ENCODE measurements at regions not wholly inside any gene's neighbourhood (a gene's known extent, or its start where the extent isn't known, plus 50 kb on each side); places are given as distances from the start of the nearest gene placed in this dataset.
A peak's percentile ranks its signal among the peaks of the same experiment; 100 is the strongest.

DNA sequence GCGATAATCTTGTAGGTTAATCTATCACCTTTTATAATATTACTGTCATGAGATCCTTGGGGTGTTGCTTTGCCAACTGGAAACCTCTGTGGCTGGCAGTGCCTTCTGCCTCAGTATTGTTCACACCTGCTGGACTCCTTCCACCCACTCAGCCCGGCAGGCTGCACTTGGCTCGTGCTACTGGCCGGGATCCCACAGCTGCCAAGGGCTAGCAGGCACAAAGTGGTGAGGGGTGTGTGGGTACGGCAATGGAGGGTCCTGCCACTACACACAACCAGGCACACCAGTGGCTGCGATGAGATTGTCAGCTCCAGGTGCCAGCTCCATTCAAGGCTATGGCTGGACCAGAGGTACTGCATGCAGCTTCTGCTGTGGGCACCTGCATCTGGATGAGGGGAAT lies 191.2 kb upstream of the LYPLAL1 start:
- ATAC-seq (no peak), DNase-seq (no peak)
- H3K36me3 ChIP-seq: no peaks in the 10 kb centered on the region
- H3K27ac ChIP-seq: no peak overlapping the region
- no peak overlapping the region for H3K4me3 ChIP-seq
- no peaks in the 10 kb centered on the region for H3K27me3 ChIP-seq
- intact Hi-C loops (cut with DNase I): no loop called here
- no peaks in the 10 kb centered on the region for H3K9me3 ChIP-seq
- H3K4me1 ChIP-seq: no peaks in the 10 kb centered on the region
- no peak for TF ChIP-seq CTCF (IDR thresholded peaks at IDR 0.05)

DNA sequence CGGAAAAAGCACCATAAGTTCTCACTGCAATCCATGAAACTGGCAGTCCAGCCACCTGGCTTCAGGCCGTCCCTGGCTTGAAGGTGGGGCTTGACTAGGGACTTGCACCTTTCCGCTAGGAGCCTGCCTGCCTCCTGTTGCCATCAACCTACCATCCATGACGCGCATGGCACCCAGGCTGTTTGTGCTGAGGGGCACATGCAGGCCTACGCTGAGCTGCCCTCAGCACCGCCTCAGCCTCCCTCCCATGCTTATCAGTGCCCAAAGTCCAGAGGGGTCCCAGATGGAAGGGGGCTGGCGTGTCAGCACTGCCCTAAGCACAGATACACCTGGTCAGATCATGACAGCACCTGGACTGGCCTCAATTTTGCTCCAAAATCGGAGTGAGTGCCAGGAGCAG lies 190.2 kb upstream of the LYPLAL1 start:
- Histone ChIP-seq H3K27me3 (no peaks in the 10 kb centered on the region), H3K4me3 (no peak overlapping the region), H3K36me3 (no peaks in the 10 kb centered on the region), H3K27ac (no peak overlapping the region), H3K9me3 (no peaks in the 10 kb centered on the region), H3K4me1 (no peaks in the 10 kb centered on the region)
- DNase-seq (peak; percentile 61), ATAC-seq (peak; percentile 30)
- intact Hi-C loops (cut with DNase I): no loop called here
- no peak for TF ChIP-seq CTCF (IDR thresholded peaks at IDR 0.05)

GRCh38 chr1:218983848-218984247 lies 189.8 kb upstream of the LYPLAL1 start:
- ATAC-seq (no peak), DNase-seq (no peak)
- intact Hi-C loops (cut with DNase I): no loop called here
- H3K4me1 ChIP-seq: no peaks in the 10 kb centered on the region
- no peaks in the 10 kb centered on the region for H3K36me3 ChIP-seq
- H3K27ac ChIP-seq: no peak overlapping the region
- H3K27me3 ChIP-seq: no peaks in the 10 kb centered on the region
- H3K4me3 ChIP-seq: no peak overlapping the region
- no peaks in the 10 kb centered on the region for H3K9me3 ChIP-seq
- no peak for TF ChIP-seq CTCF (IDR thresholded peaks at IDR 0.05)

DNA sequence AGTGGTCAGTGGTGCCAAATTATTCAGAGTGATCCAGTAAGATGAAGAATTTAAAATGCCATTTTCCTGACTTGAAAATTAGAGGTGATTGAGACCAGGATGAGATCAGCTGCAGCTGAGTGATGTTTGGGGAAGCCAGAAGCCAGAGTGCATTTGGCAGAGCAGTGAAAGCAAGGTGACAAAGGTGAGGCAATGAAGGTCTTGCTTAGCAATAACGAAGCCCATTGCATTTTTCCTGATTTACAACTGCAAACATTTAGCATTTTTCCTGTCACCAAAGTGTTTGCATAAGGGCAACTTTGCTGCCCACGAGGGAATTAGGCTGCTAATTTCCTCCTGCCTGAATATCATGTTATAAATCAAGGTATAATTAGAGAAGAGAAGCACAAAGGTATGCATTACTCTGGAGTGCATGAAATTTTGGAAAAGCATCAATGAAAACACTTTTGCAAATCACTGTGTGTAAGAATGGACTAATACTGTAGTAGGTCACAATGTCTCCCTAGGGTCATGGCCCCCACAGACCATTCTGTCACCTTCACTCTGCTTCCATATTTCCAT lies 188.2 kb upstream of the LYPLAL1 start:
- Histone ChIP-seq H3K9me3 (no peaks in the 10 kb centered on the region), H3K27me3 (no peaks in the 10 kb centered on the region), H3K27ac (no peak overlapping the region), H3K4me1 (no peaks in the 10 kb centered on the region), H3K4me3 (no peak overlapping the region), H3K36me3 (no peaks in the 10 kb centered on the region)
- TF ChIP-seq CTCF (IDR thresholded peaks at IDR 0.05): no peak
- intact Hi-C loops (cut with DNase I): no loop called here
- no peak for DNase-seq
- ATAC-seq: no peak

DNA sequence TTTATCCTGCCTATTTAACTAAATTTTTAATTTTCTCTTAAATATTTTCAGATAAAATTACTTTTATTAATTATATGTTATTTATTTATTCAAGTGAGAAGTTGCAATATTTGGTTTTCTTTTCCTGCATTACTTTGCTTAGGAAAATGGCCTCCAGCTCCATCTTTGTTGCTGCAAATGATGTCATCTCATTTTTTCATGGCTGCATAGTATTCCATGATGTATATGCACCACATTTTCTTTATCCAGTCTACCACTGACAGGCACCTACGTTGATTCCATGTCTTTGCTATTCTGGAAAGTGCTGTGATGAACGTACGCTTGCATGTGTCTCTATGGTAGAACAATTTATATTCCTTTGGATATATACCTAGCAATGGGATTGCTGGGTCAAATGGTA lies 186.9 kb upstream of the LYPLAL1 start:
- Histone ChIP-seq H3K9me3 (no peaks in the 10 kb centered on the region), H3K4me3 (no peak overlapping the region), H3K27ac (no peak overlapping the region), H3K36me3 (no peaks in the 10 kb centered on the region), H3K27me3 (no peaks in the 10 kb centered on the region), H3K4me1 (no peaks in the 10 kb centered on the region)
- DNase-seq (no peak), ATAC-seq (no peak)
- TF ChIP-seq CTCF (IDR thresholded peaks at IDR 0.05): no peak
- intact Hi-C loops (cut with DNase I): no loop called here

- intact Hi-C loops (cut with DNase I): no loop called here
- ATAC-seq (peak; percentile 9), DNase-seq (no peak)
- Histone ChIP-seq H3K27me3 (no peaks in the 10 kb centered on the region), H3K36me3 (no peaks in the 10 kb centered on the region), H3K4me3 (no peak overlapping the region), H3K9me3 (no peaks in the 10 kb centered on the region), H3K27ac (no peak overlapping the region), H3K4me1 (no peaks in the 10 kb centered on the region)
- no peak for TF ChIP-seq CTCF (IDR thresholded peaks at IDR 0.05)
These were observed 183.7 kb upstream of the LYPLAL1 start for GRCh38 chr1:218990019-218990418.
